ENCODE measurements at regions not wholly inside any gene's neighbourhood (a gene's known extent, or its start where the extent isn't known, plus 50 kb on each side); places are given as distances from the start of the nearest gene placed in this dataset.

- TF ChIP-seq CTCF (conservative IDR thresholded peaks at IDR 0.05; ENCODE audit: low read depth in 2 of 2): no peak
- TF ChIP-seq, protein P1, sequence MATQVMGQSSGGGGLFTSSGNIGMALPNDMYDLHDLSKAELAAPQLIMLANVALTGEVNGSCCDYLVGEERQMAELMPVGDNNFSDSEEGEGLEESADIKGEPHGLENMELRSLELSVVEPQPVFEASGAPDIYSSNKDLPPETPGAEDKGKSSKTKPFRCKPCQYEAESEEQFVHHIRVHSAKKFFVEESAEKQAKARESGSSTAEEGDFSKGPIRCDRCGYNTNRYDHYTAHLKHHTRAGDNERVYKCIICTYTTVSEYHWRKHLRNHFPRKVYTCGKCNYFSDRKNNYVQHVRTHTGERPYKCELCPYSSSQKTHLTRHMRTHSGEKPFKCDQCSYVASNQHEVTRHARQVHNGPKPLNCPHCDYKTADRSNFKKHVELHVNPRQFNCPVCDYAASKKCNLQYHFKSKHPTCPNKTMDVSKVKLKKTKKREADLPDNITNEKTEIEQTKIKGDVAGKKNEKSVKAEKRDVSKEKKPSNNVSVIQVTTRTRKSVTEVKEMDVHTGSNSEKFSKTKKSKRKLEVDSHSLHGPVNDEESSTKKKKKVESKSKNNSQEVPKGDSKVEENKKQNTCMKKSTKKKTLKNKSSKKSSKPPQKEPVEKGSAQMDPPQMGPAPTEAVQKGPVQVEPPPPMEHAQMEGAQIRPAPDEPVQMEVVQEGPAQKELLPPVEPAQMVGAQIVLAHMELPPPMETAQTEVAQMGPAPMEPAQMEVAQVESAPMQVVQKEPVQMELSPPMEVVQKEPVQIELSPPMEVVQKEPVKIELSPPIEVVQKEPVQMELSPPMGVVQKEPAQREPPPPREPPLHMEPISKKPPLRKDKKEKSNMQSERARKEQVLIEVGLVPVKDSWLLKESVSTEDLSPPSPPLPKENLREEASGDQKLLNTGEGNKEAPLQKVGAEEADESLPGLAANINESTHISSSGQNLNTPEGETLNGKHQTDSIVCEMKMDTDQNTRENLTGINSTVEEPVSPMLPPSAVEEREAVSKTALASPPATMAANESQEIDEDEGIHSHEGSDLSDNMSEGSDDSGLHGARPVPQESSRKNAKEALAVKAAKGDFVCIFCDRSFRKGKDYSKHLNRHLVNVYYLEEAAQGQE (IDR thresholded peaks at IDR 0.05; ENCODE audit: unreplicated experiment): no peak
These were observed 1048.4 kb downstream of the CNTNAP5 start for GRCh38 chr2:125073440-125073839.
